ENCODE measurements at regions not wholly inside any gene's neighbourhood (a gene's known extent, or its start where the extent isn't known, plus 50 kb on each side); places are given as distances from the start of the nearest gene placed in this dataset.

GRCh38 chr2:34153484-34153883 is 554.4 kb upstream of the FAM98A start:
- no peak overlapping the region for H2AFZ ChIP-seq (ENCODE audit: low read length)
- no peak for TF ChIP-seq EZH2phosphoT487 (IDR thresholded peaks at IDR 0.05; ENCODE audit: borderline replicate concordance, low read depth, low read length)
- no peak for TF ChIP-seq CTCF (conservative IDR thresholded peaks at IDR 0.05; ENCODE audit: low read length)
- CTCF ChIA-PET (ENCODE audit: unreplicated experiment): no interaction called here

DNA sequence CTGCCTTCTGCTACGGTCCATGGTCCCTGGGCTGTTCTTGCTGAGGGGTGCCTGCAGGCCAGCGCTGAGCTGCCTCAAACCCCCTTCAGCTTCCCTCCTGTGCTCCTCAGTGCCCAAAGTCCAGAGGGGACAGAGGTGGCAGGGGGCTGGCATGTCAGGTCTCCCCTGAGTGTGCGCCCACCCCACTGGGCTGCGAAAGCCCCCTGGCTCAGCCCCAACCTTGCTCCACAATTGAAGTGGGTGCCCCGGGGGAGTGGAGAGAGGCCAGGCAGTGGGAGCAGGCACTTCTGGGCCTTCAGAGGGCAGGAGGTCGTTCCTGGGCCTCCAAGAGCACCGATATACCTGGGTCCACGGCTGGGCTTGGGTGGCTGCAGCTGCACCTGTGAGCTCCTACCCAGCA is 548.7 kb upstream of the FAM98A start:
- POLR2A ChIA-PET: interaction anchor here (0.6 kb wide), 1 partner anchor 9 kb away, joined by 3 read pairs; no protein-coding TSS in a partner anchor

More at GRCh38 chr2:34153484-34153883, 554.4 kb upstream of the FAM98A start:
- H3K4me2 ChIP-seq (ENCODE audit: low read length): no peak overlapping the region
- H3K9me3 ChIP-seq (ENCODE audit: low read length): no peaks in the 10 kb centered on the region
- no peaks in the 10 kb centered on the region for H3K79me2 ChIP-seq (ENCODE audit: insufficient read depth, low read depth, low read length)
- no peaks in the 10 kb centered on the region for H4K20me1 ChIP-seq (ENCODE audit: insufficient read depth, low read length)
- no peaks in the 10 kb centered on the region for H3K4me1 ChIP-seq (ENCODE audit: insufficient read depth, low read length, poor library complexity, severe bottlenecking)
- H3K27ac ChIP-seq (ENCODE audit: low read depth, low read length, poor library complexity, severe bottlenecking): no peak overlapping the region
- POLR2A ChIA-PET: no interaction called here
- no peak overlapping the region for H3K4me3 ChIP-seq (ENCODE audit: low read depth, low read length, poor library complexity, severe bottlenecking)
- BruUV-seq (replicated peaks): no TSS peak
- H3K9me2 ChIP-seq (ENCODE audit: insufficient read depth, low read length): no peaks in the 10 kb centered on the region; the same call in 1 of the 2 replicates
- H3K36me3 ChIP-seq (ENCODE audit: insufficient read depth, low read length): no peaks in the 10 kb centered on the region
- intact Hi-C loops (cut with micrococcal nuclease; ENCODE audit: unreplicated experiment): no loop called here
- DNase-seq (ENCODE audit: low spot score): no peak

More for the DNA sequence above, 548.7 kb upstream of the FAM98A start:
- Histone ChIP-seq H4K20me1 (ENCODE audit: insufficient read depth, low read length) (no peaks in the 10 kb centered on the region), H3K9me3 (ENCODE audit: low read length) (no peaks in the 10 kb centered on the region), H3K4me2 (ENCODE audit: low read length) (no peak overlapping the region), H3K4me3 (ENCODE audit: low read depth, low read length, poor library complexity, severe bottlenecking) (no peak overlapping the region), H3K27ac (ENCODE audit: low read depth, low read length, poor library complexity, severe bottlenecking) (no peak overlapping the region), H3K9me2 (ENCODE audit: insufficient read depth, low read length) (no peaks in the 10 kb centered on the region), H3K4me1 (ENCODE audit: insufficient read depth, low read length, poor library complexity, severe bottlenecking) (no peaks in the 10 kb centered on the region), H2AFZ (ENCODE audit: low read length) (no peak overlapping the region), H3K79me2 (ENCODE audit: insufficient read depth, low read depth, low read length) (no peaks in the 10 kb centered on the region), H3K36me3 (ENCODE audit: insufficient read depth, low read length) (no peaks in the 10 kb centered on the region)
- no TSS peak for BruUV-seq (replicated peaks)
- TF ChIP-seq EZH2phosphoT487 (IDR thresholded peaks at IDR 0.05; ENCODE audit: borderline replicate concordance, low read depth, low read length) (no peak), CTCF (conservative IDR thresholded peaks at IDR 0.05; ENCODE audit: low read length) (no peak)
- CTCF ChIA-PET (ENCODE audit: unreplicated experiment): no interaction called here
- intact Hi-C loops (cut with micrococcal nuclease; ENCODE audit: unreplicated experiment): no loop called here
- DNase-seq (ENCODE audit: low spot score): no peak

Data from OCI-LY7 (cell line).